ENCODE measurements at regions not wholly inside any gene's neighbourhood (a gene's known extent, or its start where the extent isn't known, plus 50 kb on each side); places are given as distances from the start of the nearest gene placed in this dataset.
"Not testable (repeated sequence)": the region's sequence is repeated elsewhere in the genome, so short reads cannot be mapped to it uniquely, and the experiment has no call there.

DNA sequence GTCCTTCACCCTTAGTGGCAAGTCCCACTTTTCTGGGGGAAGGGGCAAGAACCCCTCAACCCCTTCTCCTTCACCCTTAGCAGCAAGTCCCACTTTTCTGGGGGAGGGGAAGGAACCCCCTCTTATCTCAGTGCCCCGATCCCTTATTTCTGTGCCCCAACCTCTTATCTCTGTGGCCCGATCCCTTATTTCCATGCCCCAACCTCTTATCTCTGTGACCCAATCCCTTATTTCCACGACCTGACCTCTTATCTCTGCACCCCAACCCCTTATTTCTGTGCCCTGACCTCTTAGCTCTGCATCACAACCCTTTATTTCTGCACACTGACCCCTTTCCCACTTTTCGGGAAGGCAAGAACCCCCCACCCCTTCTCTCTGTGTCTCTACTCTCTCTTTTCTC is 104.4 kb upstream of the ROPN1B start:
- not testable (repeated sequence) for H3K4me2 ChIP-seq (ENCODE audit: low read length); H3K27me3 Mint-ChIP-seq (ENCODE audit: low read depth, unreplicated experiment); H3K27ac Mint-ChIP-seq (ENCODE audit: unreplicated experiment); H3K9me3 ChIP-seq (ENCODE audit: insufficient read depth, low read depth, low read length); H3K4me3 ChIP-seq (ENCODE audit: insufficient read depth, low read depth, low read length); H3K4me1 ChIP-seq (ENCODE audit: insufficient read depth, low read length); H3K27me3 ChIP-seq (ENCODE audit: insufficient read depth, low read length); H4K20me1 ChIP-seq (ENCODE audit: insufficient read depth, low read length); H3K79me2 ChIP-seq (ENCODE audit: insufficient read depth, low read length); H3K9me3 Mint-ChIP-seq (ENCODE audit: unreplicated experiment); H3K36me3 ChIP-seq (ENCODE audit: insufficient read depth, low read length); H2AFZ ChIP-seq (ENCODE audit: low read depth, low read length); DNase-seq (ENCODE audit: low read depth); H3K4me1 Mint-ChIP-seq (ENCODE audit: low read depth, unreplicated experiment); H3K27ac ChIP-seq (ENCODE audit: low read depth, low read length); H3K9ac ChIP-seq (ENCODE audit: low read length); FAIRE-seq; H3K4me3 Mint-ChIP-seq (ENCODE audit: unreplicated experiment)
- H3K36me3 Mint-ChIP-seq (ENCODE audit: low read depth, unreplicated experiment) = peaks cover 24% of the 10 kb centered on the region

DNA sequence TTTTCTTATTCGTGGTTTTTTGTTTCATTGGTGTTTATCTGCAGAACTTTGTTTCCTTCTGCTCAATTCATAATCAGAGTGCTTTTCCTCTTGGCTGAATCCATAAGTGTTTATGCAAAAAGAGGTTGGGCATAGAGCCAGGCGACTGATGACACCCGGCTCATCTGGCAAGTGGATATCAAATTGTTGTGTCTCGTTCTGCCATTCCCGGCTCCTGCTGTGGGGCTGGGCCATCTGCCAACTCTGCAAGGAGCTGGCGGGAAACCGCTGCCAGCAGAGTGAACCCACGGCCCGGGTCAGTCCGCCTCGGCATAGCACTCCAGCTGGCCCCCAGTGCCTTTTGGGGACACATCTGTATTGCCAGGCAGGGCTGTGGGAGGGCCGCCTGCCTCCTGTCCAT is 83.0 kb upstream of the ROPN1B start:
- not testable (repeated sequence) for FAIRE-seq; H3K4me3 Mint-ChIP-seq (ENCODE audit: unreplicated experiment); H3K79me2 ChIP-seq (ENCODE audit: insufficient read depth, low read length); H3K4me1 Mint-ChIP-seq (ENCODE audit: low read depth, unreplicated experiment); H4K20me1 ChIP-seq (ENCODE audit: insufficient read depth, low read length); H3K27ac ChIP-seq (ENCODE audit: low read depth, low read length); H3K36me3 ChIP-seq (ENCODE audit: insufficient read depth, low read length); H2AFZ ChIP-seq (ENCODE audit: low read depth, low read length); H3K9me3 ChIP-seq (ENCODE audit: insufficient read depth, low read depth, low read length); H3K27me3 ChIP-seq (ENCODE audit: insufficient read depth, low read length); H3K9ac ChIP-seq (ENCODE audit: low read length); H3K4me1 ChIP-seq (ENCODE audit: insufficient read depth, low read length); H3K4me3 ChIP-seq (ENCODE audit: insufficient read depth, low read depth, low read length); H3K4me2 ChIP-seq (ENCODE audit: low read length); H3K27ac Mint-ChIP-seq (ENCODE audit: unreplicated experiment); H3K27me3 Mint-ChIP-seq (ENCODE audit: low read depth, unreplicated experiment)
- H3K9me3 Mint-ChIP-seq (ENCODE audit: unreplicated experiment) = peaks cover 40% of the 10 kb centered on the region
- DNase-seq (ENCODE audit: low read depth) = peak; percentile 65
- peaks cover 46% of the 10 kb centered on the region for H3K36me3 Mint-ChIP-seq (ENCODE audit: low read depth, unreplicated experiment)

DNA sequence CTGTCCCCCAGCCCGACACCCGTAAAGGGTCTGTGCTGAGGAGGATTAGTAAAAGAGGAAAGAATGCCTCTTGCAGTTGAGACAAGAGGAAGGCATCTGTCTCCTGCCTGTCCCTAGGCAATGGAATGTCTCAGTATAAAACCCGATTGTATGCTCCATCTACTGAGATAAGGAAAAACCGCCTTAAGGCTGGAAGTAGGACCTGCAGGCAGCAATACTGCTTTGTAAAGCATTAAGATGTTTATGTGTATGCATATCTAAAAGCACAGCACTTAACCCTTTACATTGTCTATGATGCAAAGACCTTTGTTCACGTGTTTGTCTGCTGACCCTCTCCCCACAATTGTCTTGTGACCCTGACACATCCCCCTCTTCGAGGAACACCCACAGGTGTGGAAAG is 69.8 kb upstream of the ROPN1B start:
- H3K36me3 ChIP-seq (ENCODE audit: insufficient read depth, low read length); H3K27ac ChIP-seq (ENCODE audit: low read depth, low read length); H3K9ac ChIP-seq (ENCODE audit: low read length); H3K4me3 ChIP-seq (ENCODE audit: insufficient read depth, low read depth, low read length); H3K27me3 ChIP-seq (ENCODE audit: insufficient read depth, low read length); H3K27me3 Mint-ChIP-seq (ENCODE audit: low read depth, unreplicated experiment); H3K4me3 Mint-ChIP-seq (ENCODE audit: unreplicated experiment); H2AFZ ChIP-seq (ENCODE audit: low read depth, low read length); H3K4me2 ChIP-seq (ENCODE audit: low read length); H3K4me1 Mint-ChIP-seq (ENCODE audit: low read depth, unreplicated experiment); H3K9me3 Mint-ChIP-seq (ENCODE audit: unreplicated experiment); DNase-seq (ENCODE audit: low read depth); H3K27ac Mint-ChIP-seq (ENCODE audit: unreplicated experiment); FAIRE-seq; H3K4me1 ChIP-seq (ENCODE audit: insufficient read depth, low read length); H4K20me1 ChIP-seq (ENCODE audit: insufficient read depth, low read length); H3K79me2 ChIP-seq (ENCODE audit: insufficient read depth, low read length); H3K9me3 ChIP-seq (ENCODE audit: insufficient read depth, low read depth, low read length): not testable (repeated sequence)
- peaks cover 10% of the 10 kb centered on the region for H3K36me3 Mint-ChIP-seq (ENCODE audit: low read depth, unreplicated experiment)

- H4K20me1 ChIP-seq (ENCODE audit: insufficient read depth, low read length); H3K9me3 Mint-ChIP-seq (ENCODE audit: unreplicated experiment); H2AFZ ChIP-seq (ENCODE audit: low read depth, low read length); H3K36me3 ChIP-seq (ENCODE audit: insufficient read depth, low read length); H3K27ac ChIP-seq (ENCODE audit: low read depth, low read length); H3K9ac ChIP-seq (ENCODE audit: low read length); H3K4me1 ChIP-seq (ENCODE audit: insufficient read depth, low read length); H3K4me3 Mint-ChIP-seq (ENCODE audit: unreplicated experiment); H3K79me2 ChIP-seq (ENCODE audit: insufficient read depth, low read length); H3K9me3 ChIP-seq (ENCODE audit: insufficient read depth, low read depth, low read length); H3K27ac Mint-ChIP-seq (ENCODE audit: unreplicated experiment); H3K4me1 Mint-ChIP-seq (ENCODE audit: low read depth, unreplicated experiment); FAIRE-seq; H3K4me2 ChIP-seq (ENCODE audit: low read length); H3K4me3 ChIP-seq (ENCODE audit: insufficient read depth, low read depth, low read length); H3K27me3 Mint-ChIP-seq (ENCODE audit: low read depth, unreplicated experiment); DNase-seq (ENCODE audit: low read depth); H3K27me3 ChIP-seq (ENCODE audit: insufficient read depth, low read length): not testable (repeated sequence)
- peaks cover 13% of the 10 kb centered on the region for H3K36me3 Mint-ChIP-seq (ENCODE audit: low read depth, unreplicated experiment)
Measured at GRCh38 chr3:125901473-125901872, 67.5 kb upstream of the ROPN1B start.

DNA sequence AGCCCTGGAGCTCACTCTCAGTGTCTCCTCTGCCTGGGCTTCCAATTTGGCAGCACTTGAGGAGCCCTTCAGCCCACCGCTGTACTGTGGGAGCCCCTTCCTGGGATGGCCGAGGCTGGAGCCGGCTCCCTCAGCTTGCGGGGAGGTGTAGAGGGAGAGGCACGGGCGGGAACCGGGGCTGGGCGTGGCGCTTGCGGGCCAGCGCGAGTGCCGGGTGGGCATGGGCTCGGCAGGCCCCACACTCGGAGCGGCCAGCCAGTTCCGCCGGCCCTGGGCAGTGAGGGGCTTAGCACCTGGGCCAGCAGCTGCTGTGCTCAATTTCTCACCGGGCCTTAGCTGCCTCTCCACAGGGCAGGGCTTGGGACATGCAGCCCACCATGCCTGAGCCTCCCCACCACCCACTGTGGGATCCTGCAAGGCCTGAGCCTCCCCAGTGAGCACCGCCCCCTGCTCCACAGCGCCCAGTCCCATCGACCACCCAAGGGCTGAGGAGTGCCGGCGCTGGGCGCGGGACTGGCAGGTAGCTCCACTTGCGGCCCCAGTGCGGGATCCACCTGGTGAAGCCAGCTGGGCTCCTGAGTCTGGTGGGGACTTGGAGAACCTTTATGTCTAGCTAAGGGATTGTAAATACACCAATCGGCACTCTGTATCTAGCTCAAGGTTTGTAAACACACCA is 65.1 kb upstream of the ROPN1B start:
- H3K79me2 ChIP-seq (ENCODE audit: insufficient read depth, low read length); H2AFZ ChIP-seq (ENCODE audit: low read depth, low read length); H3K27ac ChIP-seq (ENCODE audit: low read depth, low read length); H3K9me3 ChIP-seq (ENCODE audit: insufficient read depth, low read depth, low read length); H3K4me1 ChIP-seq (ENCODE audit: insufficient read depth, low read length); FAIRE-seq; H3K9me3 Mint-ChIP-seq (ENCODE audit: unreplicated experiment); H3K27me3 ChIP-seq (ENCODE audit: insufficient read depth, low read length); DNase-seq (ENCODE audit: low read depth); H3K4me2 ChIP-seq (ENCODE audit: low read length); H4K20me1 ChIP-seq (ENCODE audit: insufficient read depth, low read length); H3K36me3 ChIP-seq (ENCODE audit: insufficient read depth, low read length); H3K4me1 Mint-ChIP-seq (ENCODE audit: low read depth, unreplicated experiment); H3K4me3 Mint-ChIP-seq (ENCODE audit: unreplicated experiment); H3K9ac ChIP-seq (ENCODE audit: low read length); H3K27me3 Mint-ChIP-seq (ENCODE audit: low read depth, unreplicated experiment); H3K27ac Mint-ChIP-seq (ENCODE audit: unreplicated experiment); H3K4me3 ChIP-seq (ENCODE audit: insufficient read depth, low read depth, low read length): not testable (repeated sequence)
- H3K36me3 Mint-ChIP-seq (ENCODE audit: low read depth, unreplicated experiment) = peaks cover 13% of the 10 kb centered on the region

GRCh38 chr3:125907279-125907678 is 61.7 kb upstream of the ROPN1B start:
- H3K27me3 Mint-ChIP-seq (ENCODE audit: low read depth, unreplicated experiment); H3K27ac ChIP-seq (ENCODE audit: low read depth, low read length); FAIRE-seq; DNase-seq (ENCODE audit: low read depth); H3K4me1 Mint-ChIP-seq (ENCODE audit: low read depth, unreplicated experiment); H3K9me3 Mint-ChIP-seq (ENCODE audit: unreplicated experiment); H3K4me2 ChIP-seq (ENCODE audit: low read length); H3K36me3 ChIP-seq (ENCODE audit: insufficient read depth, low read length); H3K4me3 Mint-ChIP-seq (ENCODE audit: unreplicated experiment); H3K27ac Mint-ChIP-seq (ENCODE audit: unreplicated experiment); H3K9me3 ChIP-seq (ENCODE audit: insufficient read depth, low read depth, low read length); H3K79me2 ChIP-seq (ENCODE audit: insufficient read depth, low read length); H3K4me3 ChIP-seq (ENCODE audit: insufficient read depth, low read depth, low read length); H3K36me3 Mint-ChIP-seq (ENCODE audit: low read depth, unreplicated experiment); H3K9ac ChIP-seq (ENCODE audit: low read length); H3K27me3 ChIP-seq (ENCODE audit: insufficient read depth, low read length); H2AFZ ChIP-seq (ENCODE audit: low read depth, low read length); H3K4me1 ChIP-seq (ENCODE audit: insufficient read depth, low read length); H4K20me1 ChIP-seq (ENCODE audit: insufficient read depth, low read length): not testable (repeated sequence)

All from astrocyte (in vitro differentiated cells and primary cell).